ENCODE measurements at regions not wholly inside any gene's neighbourhood (a gene's known extent, or its start where the extent isn't known, plus 50 kb on each side); places are given as distances from the start of the nearest gene placed in this dataset.

DNA sequence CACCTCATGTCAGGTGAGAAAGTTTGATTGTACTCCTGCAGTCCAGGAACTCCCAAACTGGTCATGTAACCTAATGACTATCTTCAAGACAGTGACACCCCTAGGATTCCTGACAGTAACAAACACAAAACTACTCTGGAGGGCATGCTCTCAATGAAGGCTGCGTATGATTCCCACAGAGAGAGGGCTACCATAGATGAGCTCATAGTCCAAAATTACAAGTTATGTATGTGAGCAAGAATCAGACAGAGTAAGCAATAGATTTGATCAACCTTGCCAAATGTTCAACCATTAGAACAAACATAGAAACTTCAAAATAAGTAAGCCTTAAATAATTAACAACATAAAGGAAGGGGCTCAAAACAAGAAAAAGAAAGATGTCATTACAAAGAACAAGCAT lies 158.1 kb downstream of the COPRS start (continued):
- TF ChIP-seq ZBTB7A (IDR thresholded peaks at IDR 0.05; ENCODE audit: borderline replicate concordance, control insufficient read depth, low read depth, low read length) (no peak), BRD9 (IDR thresholded peaks at IDR 0.05; ENCODE audit: low read depth, partially characterized antibody) (no peak), POLR2B (IDR thresholded peaks at IDR 0.05; ENCODE audit: low read depth, partially characterized antibody) (no peak), ZNF717 (CRISPR knock-in tag; IDR thresholded peaks at IDR 0.05) (no peak), BDP1 (IDR thresholded peaks at IDR 0.05; ENCODE audit: insufficient read depth, insufficient read length) (no peak), JUN (IDR thresholded peaks at IDR 0.05; ENCODE audit: borderline replicate concordance, low read depth, low read length) (no peak), JUN (CRISPR knock-in tag; IDR thresholded peaks at IDR 0.05; ENCODE audit: borderline replicate concordance) (no peak), NRF1 (conservative IDR thresholded peaks at IDR 0.05 in 1 of 2, IDR thresholded peaks at IDR 0.05 in 1 of 2) (no peak), ZFP36 (IDR thresholded peaks at IDR 0.05; ENCODE audit: low read depth, low read length, partially characterized antibody) (no peak), HNRNPL (IDR thresholded peaks at IDR 0.05; ENCODE audit: low read depth, low read length) (no peak), ZBTB8A (IDR thresholded peaks at IDR 0.05; ENCODE audit: partially characterized antibody) (no peak)
- TF ChIP-seq, protein P1, sequence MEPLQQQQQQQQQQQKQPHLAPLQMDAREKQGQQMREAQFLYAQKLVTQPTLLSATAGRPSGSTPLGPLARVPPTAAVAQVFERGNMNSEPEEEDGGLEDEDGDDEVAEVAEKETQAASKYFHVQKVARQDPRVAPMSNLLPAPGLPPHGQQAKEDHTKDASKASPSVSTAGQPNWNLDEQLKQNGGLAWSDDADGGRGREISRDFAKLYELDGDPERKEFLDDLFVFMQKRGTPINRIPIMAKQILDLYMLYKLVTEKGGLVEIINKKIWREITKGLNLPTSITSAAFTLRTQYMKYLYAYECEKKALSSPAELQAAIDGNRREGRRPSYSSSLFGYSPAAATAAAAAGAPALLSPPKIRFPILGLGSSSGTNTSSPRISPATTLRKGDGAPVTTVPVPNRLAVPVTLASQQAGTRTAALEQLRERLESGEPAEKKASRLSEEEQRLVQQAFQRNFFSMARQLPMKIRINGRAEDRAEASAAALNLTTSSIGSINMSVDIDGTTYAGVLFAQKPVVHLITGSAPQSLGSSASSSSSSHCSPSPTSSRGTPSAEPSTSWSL (CRISPR knock-in tag; IDR thresholded peaks at IDR 0.05; ENCODE audit: borderline replicate concordance): no peak
